ENCODE measurements at regions not wholly inside any gene's neighbourhood (a gene's known extent, or its start where the extent isn't known, plus 50 kb on each side); places are given as distances from the start of the nearest gene placed in this dataset.

GRCh38 chr9:107699231-107699630, 209.7 kb upstream of the KLF4 start:
- TF ChIP-seq EP300 (IDR thresholded peaks at IDR 0.05) = no peak
- no peak for TF ChIP-seq POLR2A (IDR thresholded peaks at IDR 0.05)
- TF ChIP-seq CTCF (IDR thresholded peaks at IDR 0.05) = no peak
- TF ChIP-seq POLR2AphosphoS5 (IDR thresholded peaks at IDR 0.05) = no peak
- 75 to 78% methylated on average over 6 of the region's 6 CpGs for WGBS, 2 donors

GRCh38 chr9:107698779-107699178, 209.2 kb upstream of the KLF4 start:
- ATAC-seq (ENCODE audit: low FRiP score in 2 of 2) = no peak
- WGBS, 2 donors = 55 to 63% methylated on average over 4 of the region's 4 CpGs

More at GRCh38 chr9:107699231-107699630, 209.7 kb upstream of the KLF4 start:
- Histone ChIP-seq H3K4me1 (peaks cover 0 to 3% (median 1%) of the 10 kb centered on the region in 4 donors), H3K36me3 (no peaks in the 10 kb centered on the region), H3K9me3 (no peaks in the 10 kb centered on the region), H3K27me3 (no peaks in the 10 kb centered on the region), H3K27ac (no peak overlapping the region), H3K4me3 (no peak overlapping the region)
- DNase-seq = no peak
- no peak for ATAC-seq (ENCODE audit: low FRiP score in 2 of 2)

GRCh38 chr9:107696302-107696701, 206.7 kb upstream of the KLF4 start:
- no peak for TF ChIP-seq POLR2A (IDR thresholded peaks at IDR 0.05)
- no peak for TF ChIP-seq POLR2AphosphoS5 (IDR thresholded peaks at IDR 0.05)
- no peak for TF ChIP-seq CTCF (IDR thresholded peaks at IDR 0.05)
- TF ChIP-seq EP300 (IDR thresholded peaks at IDR 0.05) = no peak
- WGBS, 2 donors = 95 to 97% methylated on average over 5 of the region's 5 CpGs
- ATAC-seq (ENCODE audit: low FRiP score in 2 of 2) (no peak), DNase-seq (no peak)
- Histone ChIP-seq H3K4me1 (peaks cover 0 to 3% (median 1%) of the 10 kb centered on the region in 4 donors), H3K9me3 (no peaks in the 10 kb centered on the region), H3K4me3 (no peak overlapping the region), H3K36me3 (no peaks in the 10 kb centered on the region), H3K27me3 (no peaks in the 10 kb centered on the region), H3K27ac (no peak overlapping the region)

More at GRCh38 chr9:107698779-107699178, 209.2 kb upstream of the KLF4 start:
- DNase-seq = no peak
- no peak for TF ChIP-seq EP300 (IDR thresholded peaks at IDR 0.05)
- no peak for TF ChIP-seq POLR2A (IDR thresholded peaks at IDR 0.05)
- TF ChIP-seq CTCF (IDR thresholded peaks at IDR 0.05) = no peak
- TF ChIP-seq POLR2AphosphoS5 (IDR thresholded peaks at IDR 0.05) = no peak
- Histone ChIP-seq H3K4me1 (peaks cover 0 to 3% (median 1%) of the 10 kb centered on the region in 4 donors), H3K9me3 (no peaks in the 10 kb centered on the region), H3K27me3 (no peaks in the 10 kb centered on the region), H3K4me3 (no peak overlapping the region), H3K27ac (no peak overlapping the region), H3K36me3 (no peaks in the 10 kb centered on the region)

GRCh38 chr9:107694390-107694789, 204.8 kb upstream of the KLF4 start:
- TF ChIP-seq EP300 (IDR thresholded peaks at IDR 0.05) = no peak
- TF ChIP-seq POLR2A (IDR thresholded peaks at IDR 0.05) = no peak
- no peak for TF ChIP-seq POLR2AphosphoS5 (IDR thresholded peaks at IDR 0.05)
- no peak for TF ChIP-seq CTCF (IDR thresholded peaks at IDR 0.05)
- ATAC-seq (ENCODE audit: low FRiP score in 2 of 2) (no peak), DNase-seq (no peak)
- WGBS, 2 donors = 33 to 62% methylated on average over 1 of the region's 1 CpG
- no peaks in the 10 kb centered on the region for H3K27me3 ChIP-seq
- peaks cover 0 to 3% (median 0%) of the 10 kb centered on the region in 4 donors for H3K4me1 ChIP-seq
- H3K36me3 ChIP-seq = no peaks in the 10 kb centered on the region
- no peak overlapping the region for H3K27ac ChIP-seq
- H3K4me3 ChIP-seq = no peak overlapping the region
- no peaks in the 10 kb centered on the region for H3K9me3 ChIP-seq

GRCh38 chr9:107693625-107694326, 204.2 kb upstream of the KLF4 start:
- Histone ChIP-seq H3K9me3 (no peaks in the 10 kb centered on the region), H3K4me1 (peaks cover 0 to 3% (median 0%) of the 10 kb centered on the region in 4 donors), H3K27ac (no peak overlapping the region), H3K4me3 (no peak overlapping the region), H3K36me3 (no peaks in the 10 kb centered on the region), H3K27me3 (no peaks in the 10 kb centered on the region)
- ATAC-seq (ENCODE audit: low FRiP score in 2 of 2) (no peak), DNase-seq (no peak)
- 66 to 67% methylated on average over 7 of the region's 7 CpGs for WGBS, 2 donors
- TF ChIP-seq POLR2AphosphoS5 (IDR thresholded peaks at IDR 0.05) (no peak), POLR2A (IDR thresholded peaks at IDR 0.05) (no peak), CTCF (IDR thresholded peaks at IDR 0.05) (no peak), EP300 (IDR thresholded peaks at IDR 0.05) (no peak)
